ENCODE measurements at regions not wholly inside any gene's neighbourhood (a gene's known extent, or its start where the extent isn't known, plus 50 kb on each side); places are given as distances from the start of the nearest gene placed in this dataset.

GRCh38 chr18:78595924-78596573 lies 383.6 kb upstream of the SALL3 start:
- in situ Hi-C loops (cut with MboI; ENCODE audit: low sequenced_read_pairs) = no loop called here

DNA sequence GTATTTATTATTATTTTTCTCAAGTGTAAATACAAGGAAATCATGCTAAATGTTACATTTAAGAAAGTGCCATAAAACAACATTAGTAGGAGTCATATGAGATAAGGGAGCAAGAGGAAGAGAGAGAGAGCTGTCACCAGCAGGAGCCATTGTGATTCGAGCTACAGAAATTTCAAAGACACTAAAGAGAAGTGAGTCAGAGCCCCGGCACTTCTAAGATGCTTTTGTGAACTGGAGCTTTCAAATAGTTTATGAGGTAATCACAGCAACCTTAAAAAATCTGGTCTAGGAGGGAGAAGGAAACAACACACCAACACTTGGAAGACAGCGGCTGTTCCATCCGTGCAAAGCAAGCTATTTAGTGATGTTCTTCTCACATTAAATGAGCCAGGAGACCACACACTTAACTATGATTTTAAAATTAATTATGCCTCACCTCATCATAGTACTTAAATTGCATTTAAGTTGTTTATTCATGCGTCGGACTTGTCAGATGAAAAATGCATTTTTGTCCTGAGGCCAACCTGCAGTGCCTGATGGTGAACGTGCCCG lies 382.7 kb upstream of the SALL3 start:
- in situ Hi-C loops (cut with MboI; ENCODE audit: low sequenced_read_pairs) = no loop called here

GRCh38 chr18:78601349-78601748 lies 378.3 kb upstream of the SALL3 start:
- in situ Hi-C loops (cut with MboI; ENCODE audit: low sequenced_read_pairs) = loop anchor here (25.0 kb wide), 1 partner anchor 111 kb away; no protein-coding TSS in a partner anchor

- in situ Hi-C loops (cut with MboI; ENCODE audit: low sequenced_read_pairs) = loop anchor here (25.0 kb wide), 1 partner anchor 110 kb away; no protein-coding TSS in a partner anchor
These were observed 377.7 kb upstream of the SALL3 start for GRCh38 chr18:78601923-78602322.

GRCh38 chr18:78602430-78602829 lies 377.2 kb upstream of the SALL3 start:
- in situ Hi-C loops (cut with MboI; ENCODE audit: low sequenced_read_pairs) = loop anchor here (25.0 kb wide), 1 partner anchor 110 kb away; no protein-coding TSS in a partner anchor

GRCh38 chr18:78603102-78603983 lies 376.3 kb upstream of the SALL3 start:
- in situ Hi-C loops (cut with MboI; ENCODE audit: low sequenced_read_pairs) = loop anchor here (25.0 kb wide), 1 partner anchor 109 kb away; no protein-coding TSS in a partner anchor

DNA sequence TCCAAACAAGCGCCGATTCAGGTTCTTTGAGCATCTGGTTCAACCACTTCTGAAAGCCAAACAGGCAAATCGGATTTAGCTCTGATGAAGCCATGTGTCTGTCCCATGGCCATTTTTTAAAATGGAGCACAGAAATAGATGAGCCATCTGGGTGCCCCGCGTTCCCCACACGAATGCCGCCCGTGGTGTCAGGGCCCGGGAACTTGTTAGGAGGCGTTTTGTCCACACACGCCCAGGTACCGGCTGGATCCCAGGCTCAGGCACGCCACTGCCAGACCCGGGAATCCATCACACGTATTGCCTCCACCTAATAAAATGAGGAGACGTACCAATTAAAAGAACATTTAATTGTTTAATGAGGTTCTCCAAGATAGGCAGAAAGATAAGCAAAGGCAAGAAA lies 374.4 kb upstream of the SALL3 start:
- in situ Hi-C loops (cut with MboI; ENCODE audit: low sequenced_read_pairs) = loop anchor here (25.0 kb wide), 1 partner anchor 107 kb away; no protein-coding TSS in a partner anchor

DNA sequence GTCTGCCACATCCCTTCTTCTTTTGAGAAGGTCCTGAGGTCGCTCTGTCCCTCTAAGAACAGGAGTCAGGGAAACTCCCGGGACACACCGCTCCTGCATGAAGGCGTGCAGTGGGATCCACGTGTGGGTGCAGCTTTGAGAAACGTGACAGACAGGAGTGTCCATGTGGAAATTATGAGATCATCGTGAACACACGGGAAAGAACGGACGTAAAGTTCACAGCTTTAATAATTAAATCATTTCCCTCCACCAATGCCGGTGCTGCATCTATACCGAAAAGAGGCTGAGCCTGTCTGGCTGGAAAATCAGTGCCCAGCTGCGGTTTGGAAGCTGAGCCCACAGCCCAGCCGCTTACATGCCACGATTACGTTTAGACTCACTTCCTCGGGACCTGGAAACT lies 372.4 kb upstream of the SALL3 start:
- in situ Hi-C loops (cut with MboI; ENCODE audit: low sequenced_read_pairs) = loop anchor here (25.0 kb wide), 1 partner anchor 105 kb away; no protein-coding TSS in a partner anchor

DNA sequence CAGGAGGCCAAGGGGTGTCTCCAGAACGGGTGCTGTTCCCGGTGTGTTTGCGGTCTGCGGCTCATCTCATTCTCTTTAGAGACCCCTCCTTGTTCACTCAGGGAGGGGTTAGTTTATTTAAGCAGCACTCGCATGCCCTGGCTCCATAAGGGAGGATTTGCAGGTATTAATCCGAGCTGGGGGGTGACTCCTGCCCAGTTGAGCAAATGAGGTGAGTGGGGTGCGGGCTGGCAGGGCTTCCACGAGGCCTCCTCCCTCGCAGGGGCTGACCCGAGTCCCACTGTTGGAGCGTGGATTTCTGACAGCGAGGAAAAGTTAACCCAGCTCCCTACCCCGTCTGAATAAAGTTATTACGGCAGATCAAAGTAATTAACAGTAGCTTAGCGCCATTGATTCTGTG lies 371.8 kb upstream of the SALL3 start:
- in situ Hi-C loops (cut with MboI; ENCODE audit: low sequenced_read_pairs) = loop anchor here (25.0 kb wide), 1 partner anchor 105 kb away; no protein-coding TSS in a partner anchor

DNA sequence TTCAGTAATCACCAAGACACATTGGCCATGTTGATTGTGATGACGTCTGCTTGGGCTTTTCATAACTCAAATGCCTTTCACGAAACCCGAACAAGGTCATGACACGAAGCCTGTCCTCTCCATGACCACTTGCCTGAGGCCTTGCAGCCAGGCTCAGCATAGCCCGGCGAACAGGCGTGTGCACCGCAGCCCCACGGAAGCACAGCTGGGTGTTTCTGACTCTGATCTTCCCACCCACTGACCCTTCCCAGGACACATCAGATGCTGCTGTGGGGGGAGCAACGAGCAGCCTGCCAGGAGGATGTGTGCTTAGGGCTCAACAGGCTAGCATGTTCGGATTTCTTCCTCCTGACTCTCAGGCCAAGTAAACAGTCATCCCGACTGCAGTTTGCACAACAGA lies 369.4 kb upstream of the SALL3 start:
- in situ Hi-C loops (cut with MboI; ENCODE audit: low sequenced_read_pairs) = loop anchor here (25.0 kb wide), 1 partner anchor 102 kb away; no protein-coding TSS in a partner anchor

DNA sequence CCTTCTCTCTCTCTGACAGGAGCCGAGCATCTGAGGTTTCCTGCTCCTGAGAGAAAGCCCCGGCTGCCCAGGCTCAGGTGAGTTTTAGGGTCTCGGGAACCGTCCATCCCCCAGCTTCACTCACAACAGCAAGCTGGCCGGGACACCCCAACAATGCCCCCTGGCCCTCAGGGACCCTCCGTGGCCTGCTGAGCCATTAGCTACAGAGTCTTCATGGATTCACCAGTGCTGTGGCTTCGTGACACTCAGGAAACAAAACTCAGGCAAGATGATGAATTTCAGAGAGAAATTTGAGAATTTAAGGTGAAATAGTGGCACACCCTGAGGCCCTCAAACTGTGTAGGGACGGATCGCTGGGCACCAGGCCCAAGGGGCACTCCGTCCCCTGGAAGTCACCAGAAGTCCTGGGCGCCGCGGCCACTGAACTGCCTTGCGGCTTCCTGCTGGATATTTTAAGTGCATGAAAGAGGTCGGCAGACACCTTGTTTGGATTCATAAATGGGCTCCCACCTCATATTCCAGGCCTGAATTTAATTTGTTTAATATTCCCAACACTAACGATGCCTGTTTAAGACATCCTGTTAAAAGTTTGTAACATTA lies 368.3 kb upstream of the SALL3 start:
- in situ Hi-C loops (cut with MboI; ENCODE audit: low sequenced_read_pairs) = loop anchor here (25.0 kb wide), 1 partner anchor 101 kb away; no protein-coding TSS in a partner anchor

DNA sequence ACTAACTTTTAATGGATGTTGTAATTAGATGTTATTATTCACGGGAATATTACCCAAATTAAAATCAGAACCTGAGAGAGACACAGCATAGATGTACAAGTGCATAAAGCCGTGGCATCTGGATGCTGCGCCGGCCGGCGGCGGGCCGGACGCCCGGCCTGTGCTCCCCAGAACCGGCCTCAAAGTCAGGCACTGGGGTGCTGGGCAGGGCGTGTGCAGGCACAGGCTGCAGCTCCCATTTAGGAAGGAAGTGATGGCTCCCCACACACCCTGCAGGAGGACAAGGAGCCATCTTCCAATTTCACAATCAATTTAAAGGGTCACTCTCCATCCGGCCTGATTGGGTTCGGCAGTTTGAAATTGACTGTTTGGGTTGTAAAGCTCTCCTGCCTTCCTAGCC lies 367.7 kb upstream of the SALL3 start:
- in situ Hi-C loops (cut with MboI; ENCODE audit: low sequenced_read_pairs) = loop anchor here (25.0 kb wide), 1 partner anchor 100 kb away; no protein-coding TSS in a partner anchor

GRCh38 chr18:78612318-78612717 lies 367.3 kb upstream of the SALL3 start:
- in situ Hi-C loops (cut with MboI; ENCODE audit: low sequenced_read_pairs) = loop anchor here (25.0 kb wide), 1 partner anchor 100 kb away; no protein-coding TSS in a partner anchor

GRCh38 chr18:78612801-78613200 lies 366.8 kb upstream of the SALL3 start:
- in situ Hi-C loops (cut with MboI; ENCODE audit: low sequenced_read_pairs) = loop anchor here (25.0 kb wide), 1 partner anchor 100 kb away; no protein-coding TSS in a partner anchor

- in situ Hi-C loops (cut with MboI; ENCODE audit: low sequenced_read_pairs) = loop anchor here (25.0 kb wide), 1 partner anchor 94 kb away; no protein-coding TSS in a partner anchor
These were observed 360.9 kb upstream of the SALL3 start for GRCh38 chr18:78618726-78619125.

GRCh38 chr18:78619854-78620253 lies 359.8 kb upstream of the SALL3 start:
- in situ Hi-C loops (cut with MboI; ENCODE audit: low sequenced_read_pairs) = loop anchor here (25.0 kb wide), 1 partner anchor 92 kb away; no protein-coding TSS in a partner anchor

- in situ Hi-C loops (cut with MboI; ENCODE audit: low sequenced_read_pairs) = loop anchor here (25.0 kb wide), 1 partner anchor 92 kb away; no protein-coding TSS in a partner anchor
These were observed 359.3 kb upstream of the SALL3 start for GRCh38 chr18:78620326-78620725.

DNA sequence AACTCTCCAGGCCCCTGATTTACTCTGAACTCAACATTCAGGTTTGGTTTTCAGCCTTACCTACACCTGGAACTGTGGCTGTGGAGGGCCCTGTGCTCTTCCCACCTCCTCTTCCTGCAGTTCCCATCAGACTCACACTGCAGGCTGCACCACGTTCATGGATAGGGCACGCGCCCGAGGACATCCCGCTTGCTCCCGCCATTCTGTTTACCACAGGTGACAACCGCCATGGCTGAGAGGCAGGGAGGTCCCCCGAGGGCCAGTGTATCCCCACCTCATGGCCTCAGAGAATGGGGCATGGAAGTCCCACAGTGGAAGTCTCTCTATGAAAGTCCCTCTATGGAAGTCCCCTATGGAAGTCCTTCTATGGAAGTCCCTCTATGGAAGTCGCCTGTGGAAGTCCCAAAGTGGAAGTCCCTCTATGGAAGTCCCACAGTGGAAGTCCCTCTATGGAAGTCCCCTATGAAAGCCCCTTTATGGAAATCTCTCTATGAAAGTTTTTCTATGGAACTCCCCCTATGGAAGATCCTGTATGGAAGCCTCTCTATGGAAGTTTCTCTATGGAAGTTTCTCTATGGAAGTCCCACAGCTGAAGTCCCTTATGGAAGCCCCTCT lies 358.4 kb upstream of the SALL3 start:
- in situ Hi-C loops (cut with MboI; ENCODE audit: low sequenced_read_pairs) = loop anchor here (25.0 kb wide), 1 partner anchor 91 kb away; no protein-coding TSS in a partner anchor

DNA sequence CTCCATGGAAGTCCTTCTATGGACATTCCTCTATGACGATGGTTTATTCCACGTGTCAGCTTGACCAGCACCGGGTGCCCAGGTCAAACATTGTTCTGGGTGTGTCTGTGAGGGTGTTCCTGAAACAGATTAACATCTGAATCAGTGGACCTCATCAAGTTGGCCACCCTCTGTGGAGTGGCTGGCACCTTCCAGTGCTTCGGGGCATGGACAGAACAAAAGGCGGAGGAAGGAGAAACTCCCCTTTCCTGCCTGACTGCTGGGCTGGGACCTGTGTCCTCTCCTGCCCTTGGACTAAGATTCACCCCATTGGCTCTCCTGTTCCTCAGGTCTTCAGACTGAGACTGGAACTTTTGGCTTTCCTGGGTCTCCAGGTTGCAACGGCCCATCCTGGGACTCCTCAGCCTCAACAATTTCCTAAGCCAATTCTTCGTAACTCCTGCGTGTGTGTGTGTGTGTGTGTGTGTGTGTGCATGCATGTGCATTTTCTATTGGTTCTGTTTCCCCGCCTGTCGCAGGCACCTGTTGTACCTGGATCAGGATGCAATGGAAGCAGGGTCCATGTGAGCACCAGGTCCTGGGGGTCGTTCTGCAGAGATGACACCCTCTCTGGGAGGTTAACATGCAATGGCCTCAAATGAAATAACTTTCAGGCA lies 357.2 kb upstream of the SALL3 start:
- in situ Hi-C loops (cut with MboI; ENCODE audit: low sequenced_read_pairs) = loop anchor here (25.0 kb wide), 1 partner anchor 90 kb away; no protein-coding TSS in a partner anchor

Measured in HL-60/S4 treated with phorbol 12-myristate 13-acetate at 8.2 ng/mL for 4 days and 3 days (cell line).